ENCODE measurements at regions not wholly inside any gene's neighbourhood (a gene's known extent, or its start where the extent isn't known, plus 50 kb on each side); places are given as distances from the start of the nearest gene placed in this dataset.
"Not testable (repeated sequence)": the region's sequence is repeated elsewhere in the genome, so short reads cannot be mapped to it uniquely, and the experiment has no call there.

GRCh38 chr12:8390001-8390777 is 65.6 kb upstream of the CLEC6A start:
- H3K36me3 ChIP-seq; H3K27ac ChIP-seq; H3K9me3 ChIP-seq; intact Hi-C loops (cut with DNase I; ENCODE audit: low total_unique reads): not testable (repeated sequence)
- Histone ChIP-seq H3K4me1 (peaks cover 4 to 10% (median 7%) of the 10 kb centered on the region in 4 donors), H3K27me3 (peaks cover 0 to 51% (median 6%) of the 10 kb centered on the region in 3 donors), H3K4me3 (peak overlapping the region; percentile 46 to 71 (median 48))
- WGBS, 5 donors, result 0 to 2% (median 0%) methylated on average over 9 to 81 of the region's 81 CpGs
- DNase-seq, result peak; percentile 90 to 92
- TF ChIP-seq CTCF (IDR thresholded peaks at IDR 0.05), result peak in 4 of 7 experiments; percentile 5 to 84 (median 55)

- WGBS, 5 donors, result 3 to 6% (median 4%) methylated on average over 17 to 69 of the region's 79 CpGs; no CpG with 5 or more reads in 1 of the 5 donors
- TF ChIP-seq CTCF (IDR thresholded peaks at IDR 0.05), result peak in 3 of 7 experiments; percentile 48 to 73 (median 63)
- Histone ChIP-seq H3K27me3 (peaks cover 0 to 36% (median 0%) of the 10 kb centered on the region in 3 donors), H3K4me3 (peak overlapping the region; percentile 37 to 47 (median 42))
- peak; percentile 72 to 78 for DNase-seq
- H3K9me3 ChIP-seq; H3K4me1 ChIP-seq; H3K36me3 ChIP-seq; H3K27ac ChIP-seq; intact Hi-C loops (cut with DNase I; ENCODE audit: low total_unique reads): not testable (repeated sequence)
Observed at GRCh38 chr12:8396225-8397071, 59.3 kb upstream of the CLEC6A start.

- H3K27me3 ChIP-seq, result peaks cover 0 to 28% (median 0%) of the 10 kb centered on the region in 3 donors
- H3K36me3 ChIP-seq; H3K27ac ChIP-seq; H3K4me1 ChIP-seq; intact Hi-C loops (cut with DNase I; ENCODE audit: low total_unique reads); DNase-seq; H3K9me3 ChIP-seq; H3K4me3 ChIP-seq: not testable (repeated sequence)
- WGBS, 5 donors, result 46 to 63% (median 55%) methylated on average over 6 to 7 of the region's 7 CpGs
Observed at GRCh38 chr12:8397378-8397777, 58.4 kb upstream of the CLEC6A start.

- intact Hi-C loops (cut with DNase I; ENCODE audit: low total_unique reads); H3K27ac ChIP-seq; H3K4me3 ChIP-seq; H3K4me1 ChIP-seq; H3K9me3 ChIP-seq; H3K36me3 ChIP-seq; DNase-seq: not testable (repeated sequence)
- WGBS, 5 donors, result 57 to 69% (median 63%) methylated on average over 13 of the region's 13 CpGs
- H3K27me3 ChIP-seq, result peaks cover 0 to 13% (median 0%) of the 10 kb centered on the region in 3 donors
Observed at GRCh38 chr12:8399496-8400034, 56.2 kb upstream of the CLEC6A start.

GRCh38 chr12:8403834-8404233 is 51.9 kb upstream of the CLEC6A start:
- DNase-seq; H3K27me3 ChIP-seq; intact Hi-C loops (cut with DNase I; ENCODE audit: low total_unique reads); H3K27ac ChIP-seq; H3K4me3 ChIP-seq; H3K36me3 ChIP-seq; H3K9me3 ChIP-seq; H3K4me1 ChIP-seq: not testable (repeated sequence)
- WGBS, 5 donors, result 83 to 97% (median 91%) methylated on average over 6 of the region's 6 CpGs

GRCh38 chr12:8404341-8404740 is 51.4 kb upstream of the CLEC6A start:
- H3K9me3 ChIP-seq; H3K4me1 ChIP-seq; H3K27me3 ChIP-seq; H3K4me3 ChIP-seq; H3K27ac ChIP-seq; DNase-seq; intact Hi-C loops (cut with DNase I; ENCODE audit: low total_unique reads); H3K36me3 ChIP-seq: not testable (repeated sequence)
- WGBS, 5 donors, result 93 to 98% (median 96%) methylated on average over 17 to 26 of the region's 26 CpGs

Small RNA genes in the stretch of these regions (small RNA-seq; reads per million reads assigned to genes)
- 0 reads per million in 4 donors for gene AC092745.3

Data from stomach (tissue), 8 donors.